ENCODE measurements at regions not wholly inside any gene's neighbourhood (a gene's known extent, or its start where the extent isn't known, plus 50 kb on each side); places are given as distances from the start of the nearest gene placed in this dataset.

- Histone ChIP-seq H3K4me1 (no peaks in the 10 kb centered on the region), H3K9me3 (peaks cover 5% of the 10 kb centered on the region), H3K27ac (no peak overlapping the region), H3K27me3 (ENCODE audit: insufficient read depth in 3 of 3, low read length in 2 of 3) (peaks cover 0 to under 1% (median 0%) of the 10 kb centered on the region in 3 donors), H3K4me3 (no peak overlapping the region), H3K36me3 (ENCODE audit: insufficient read depth in 1 of 2, low read depth in 1 of 2) (no peaks in the 10 kb centered on the region)
- no peak for TF ChIP-seq CTCF (IDR thresholded peaks at IDR 0.05)
- intact Hi-C loops (cut with DNase I): no loop called here
- 77 to 88% (median 80%) methylated on average over 6 of the region's 6 CpGs for WGBS, 3 donors
- DNase-seq: no peak
- ATAC-seq: no peak
Measured at GRCh38 chr11:116638463-116638862, 134.3 kb downstream of the BUD13 start.

GRCh38 chr11:116637766-116638165 is 135.0 kb downstream of the BUD13 start:
- H3K4me3 ChIP-seq: no peak overlapping the region
- no peaks in the 10 kb centered on the region for H3K4me1 ChIP-seq
- H3K27ac ChIP-seq: no peak overlapping the region
- H3K36me3 ChIP-seq (ENCODE audit: insufficient read depth in 1 of 2, low read depth in 1 of 2): no peaks in the 10 kb centered on the region
- H3K9me3 ChIP-seq: peaks cover 5% of the 10 kb centered on the region
- no peaks in the 10 kb centered on the region for H3K27me3 ChIP-seq (ENCODE audit: insufficient read depth in 3 of 3, low read length in 2 of 3)
- no peak for DNase-seq
- TF ChIP-seq CTCF (IDR thresholded peaks at IDR 0.05): no peak
- intact Hi-C loops (cut with DNase I): no loop called here
- WGBS, 3 donors: 64 to 71% (median 67%) methylated on average over 4 of the region's 4 CpGs
- ATAC-seq: no peak

GRCh38 chr11:116636341-116636929 is 136.4 kb downstream of the BUD13 start:
- DNase-seq (no peak), ATAC-seq (no peak)
- Histone ChIP-seq H3K4me3 (no peak overlapping the region), H3K36me3 (ENCODE audit: insufficient read depth in 1 of 2, low read depth in 1 of 2) (no peaks in the 10 kb centered on the region), H3K27ac (no peak overlapping the region), H3K9me3 (peaks cover 5% of the 10 kb centered on the region), H3K4me1 (no peaks in the 10 kb centered on the region), H3K27me3 (ENCODE audit: insufficient read depth in 3 of 3, low read length in 2 of 3) (peaks cover 0 to 3% (median 0%) of the 10 kb centered on the region in 3 donors)
- TF ChIP-seq CTCF (IDR thresholded peaks at IDR 0.05): no peak
- intact Hi-C loops (cut with DNase I): no loop called here
- WGBS, 3 donors: 71 to 78% (median 72%) methylated on average over 15 of the region's 15 CpGs

- intact Hi-C loops (cut with DNase I): no loop called here
- H3K4me3 ChIP-seq: no peak overlapping the region
- TF ChIP-seq CTCF (IDR thresholded peaks at IDR 0.05): no peak
- H3K27me3 ChIP-seq (ENCODE audit: insufficient read depth in 3 of 3, low read length in 2 of 3): peaks cover 0 to 8% (median 0%) of the 10 kb centered on the region in 3 donors
- peaks cover 8% of the 10 kb centered on the region for H3K9me3 ChIP-seq
- no peaks in the 10 kb centered on the region for H3K36me3 ChIP-seq (ENCODE audit: insufficient read depth in 1 of 2, low read depth in 1 of 2)
- DNase-seq (no peak), ATAC-seq (no peak)
- 46 to 59% (median 51%) methylated on average over 3 of the region's 3 CpGs for WGBS, 3 donors
- H3K4me1 ChIP-seq: no peaks in the 10 kb centered on the region
- H3K27ac ChIP-seq: no peak overlapping the region
Measured at GRCh38 chr11:116631201-116631600, 141.6 kb downstream of the BUD13 start.

- Histone ChIP-seq H3K9me3 (no peaks in the 10 kb centered on the region), H3K27me3 (ENCODE audit: insufficient read depth in 3 of 3, low read length in 2 of 3) (peaks cover 5 to 9% (median 8%) of the 10 kb centered on the region in 3 donors), H3K36me3 (ENCODE audit: insufficient read depth in 1 of 2, low read depth in 1 of 2) (no peaks in the 10 kb centered on the region), H3K4me3 (no peak overlapping the region), H3K4me1 (no peaks in the 10 kb centered on the region), H3K27ac (no peak overlapping the region)
- intact Hi-C loops (cut with DNase I): no loop called here
- WGBS, 3 donors: 83 to 94% (median 92%) methylated on average over 1 of the region's 1 CpG
- DNase-seq (no peak), ATAC-seq (no peak)
- no peak for TF ChIP-seq CTCF (IDR thresholded peaks at IDR 0.05)
Measured at GRCh38 chr11:116618461-116618860, 154.3 kb downstream of the BUD13 start.
